GM18517 (cell line): ENCODE measurements at regions not wholly inside any gene's neighbourhood (a gene's known extent, or its start where the extent isn't known, plus 50 kb on each side); places are given as distances from the start of the nearest gene placed in this dataset.

Experiments
- ATAC-seq: cut with Tn5 transposase; IDR thresholded peaks from one replicate; pipeline ENCODE4 v1.9.1; 2021; ENCODE audit warnings: mild to moderate bottlenecking, moderate library complexity; ENCODE audit not compliant: unreplicated experiment

- no peak for ATAC-seq
Measured at GRCh38 chr5:124399426-124399961, 346.9 kb downstream of the ZNF608 start.

- no peak for ATAC-seq
Measured at GRCh38 chr5:124398460-124398859, 348.0 kb downstream of the ZNF608 start.

- ATAC-seq = no peak
Measured at GRCh38 chr5:124397317-124397716, 349.1 kb downstream of the ZNF608 start.

- no peak for ATAC-seq
Measured at GRCh38 chr5:124395926-124396325, 350.5 kb downstream of the ZNF608 start.

GRCh38 chr5:124395287-124395686, 351.2 kb downstream of the ZNF608 start:
- no peak for ATAC-seq

GRCh38 chr5:124394700-124395245, 351.7 kb downstream of the ZNF608 start:
- ATAC-seq = no peak

- no peak for ATAC-seq
Measured at GRCh38 chr5:124393584-124394379, 352.7 kb downstream of the ZNF608 start.

- ATAC-seq = no peak
Measured at GRCh38 chr5:124383693-124384092, 362.7 kb downstream of the ZNF608 start.

- ATAC-seq = no peak
Measured at GRCh38 chr5:124377386-124377785, 369.1 kb downstream of the ZNF608 start.

GRCh38 chr5:124373883-124374282, 372.6 kb downstream of the ZNF608 start:
- no peak for ATAC-seq

GRCh38 chr5:124372457-124372856, 374.0 kb downstream of the ZNF608 start:
- no peak for ATAC-seq

- no peak for ATAC-seq
Measured at GRCh38 chr5:124371111-124371706, 375.2 kb downstream of the ZNF608 start.

GRCh38 chr5:124370601-124371000, 375.8 kb downstream of the ZNF608 start:
- no peak for ATAC-seq

- ATAC-seq = no peak
Measured at GRCh38 chr5:124365361-124365801, 381.1 kb downstream of the ZNF608 start.

GRCh38 chr5:124355928-124356327, 390.5 kb downstream of the ZNF608 start:
- ATAC-seq = no peak

- no peak for ATAC-seq
Measured at GRCh38 chr5:124353016-124353415, 393.4 kb downstream of the ZNF608 start.

GRCh38 chr5:124352312-124352711, 394.1 kb downstream of the ZNF608 start:
- ATAC-seq = no peak

GRCh38 chr5:124349931-124350330, 396.5 kb downstream of the ZNF608 start:
- no peak for ATAC-seq

- ATAC-seq = no peak
Measured at GRCh38 chr5:124343451-124343867, 403.0 kb downstream of the ZNF608 start.

GRCh38 chr5:124342986-124343385, 403.5 kb downstream of the ZNF608 start:
- ATAC-seq = no peak

GRCh38 chr5:124342584-124342983, 403.9 kb downstream of the ZNF608 start:
- no peak for ATAC-seq

GRCh38 chr5:124342027-124342471, 404.4 kb downstream of the ZNF608 start:
- no peak for ATAC-seq
